DMS153 (cell line): ENCODE measurements at regions not wholly inside any gene's neighbourhood (a gene's known extent, or its start where the extent isn't known, plus 50 kb on each side); places are given as distances from the start of the nearest gene placed in this dataset.

Experiments
- DNase-seq: peaks from one replicate; lab custom pipeline; 2025; lab: John Stamatoyannopoulos, UW

DNA sequence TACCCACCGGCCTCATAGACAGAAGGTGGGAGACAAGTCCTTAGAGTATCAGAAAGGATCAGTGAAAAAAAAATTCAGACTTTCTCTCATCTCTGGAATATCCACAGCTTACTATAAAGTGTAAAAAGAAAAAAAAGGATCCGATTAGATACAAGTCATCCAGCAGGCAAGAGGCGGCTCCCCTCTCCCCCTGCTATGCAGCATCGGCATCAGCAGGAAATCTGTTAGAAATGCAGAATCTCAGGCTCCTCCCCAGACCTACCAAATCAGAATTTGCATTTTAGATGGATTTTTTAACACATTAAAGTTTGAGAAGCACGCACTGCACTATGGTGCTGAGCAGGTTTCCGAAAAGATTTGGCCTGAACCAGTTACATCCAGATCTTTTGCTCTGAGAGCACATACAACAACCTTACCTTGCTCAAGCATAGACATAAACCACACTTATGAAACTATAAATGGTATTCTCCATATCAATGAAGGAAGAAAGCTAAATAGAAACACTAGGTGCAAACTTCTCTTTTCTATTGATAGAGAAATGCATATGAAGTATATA is 117.0 kb upstream of the POU3F2 start:
- no peak for DNase-seq

DNA sequence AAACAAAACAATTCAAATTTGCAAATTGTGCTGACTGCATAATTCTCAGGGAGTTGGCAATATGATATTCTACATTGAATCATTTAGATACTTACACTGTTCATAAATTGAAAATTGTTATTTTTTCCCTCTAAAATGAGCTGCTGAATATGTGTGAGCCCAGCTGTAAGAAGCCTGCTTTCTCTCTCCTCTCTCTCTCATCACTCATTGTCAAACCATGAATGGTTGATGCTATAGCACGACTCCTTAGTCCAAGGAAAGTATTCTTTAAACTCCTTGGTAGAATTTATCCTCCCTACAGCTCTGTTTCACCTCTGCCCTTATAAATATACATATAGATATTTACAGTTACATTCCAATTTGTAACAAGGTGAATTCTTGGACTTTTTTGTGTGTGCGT is 116.4 kb upstream of the POU3F2 start:
- DNase-seq = no peak

- no peak for DNase-seq
These were observed 109.8 kb upstream of the POU3F2 start for GRCh38 chr6:98724537-98724936.

GRCh38 chr6:98747273-98747672 is 87.1 kb upstream of the POU3F2 start:
- DNase-seq = no peak

- no peak for DNase-seq
These were observed 86.4 kb upstream of the POU3F2 start for GRCh38 chr6:98747960-98748359.

- no peak for DNase-seq
These were observed 74.9 kb upstream of the POU3F2 start for GRCh38 chr6:98759459-98759858.

DNA sequence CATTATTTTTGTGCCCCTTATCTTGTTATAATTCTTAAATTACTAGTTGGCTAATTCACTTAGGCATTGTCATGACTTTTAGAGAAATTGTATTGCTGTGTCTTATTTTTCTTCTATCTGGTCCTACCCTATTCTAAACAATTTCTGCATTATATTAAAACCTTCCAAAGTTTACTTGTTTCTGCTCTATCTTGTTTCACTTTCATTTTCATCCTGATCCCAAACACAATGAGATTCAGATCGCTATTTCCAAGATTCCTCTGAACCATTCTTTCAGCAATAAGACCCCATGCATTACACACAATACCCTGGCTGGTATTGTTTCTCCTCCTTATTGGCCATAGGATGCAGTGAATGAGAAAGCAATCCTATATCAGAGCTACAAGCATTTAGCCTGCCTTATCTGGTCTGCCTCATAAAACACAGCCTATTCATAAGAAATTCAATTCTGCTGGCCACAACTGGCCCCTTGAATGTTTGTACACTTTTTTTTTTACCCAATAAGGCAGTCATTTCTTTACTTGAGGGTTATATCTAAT is 69.9 kb upstream of the POU3F2 start:
- DNase-seq = no peak

GRCh38 chr6:98769546-98769945 is 64.8 kb upstream of the POU3F2 start:
- peak; percentile 26 for DNase-seq

GRCh38 chr6:98775205-98775604 is 59.2 kb upstream of the POU3F2 start:
- peak; percentile 7 for DNase-seq

DNA sequence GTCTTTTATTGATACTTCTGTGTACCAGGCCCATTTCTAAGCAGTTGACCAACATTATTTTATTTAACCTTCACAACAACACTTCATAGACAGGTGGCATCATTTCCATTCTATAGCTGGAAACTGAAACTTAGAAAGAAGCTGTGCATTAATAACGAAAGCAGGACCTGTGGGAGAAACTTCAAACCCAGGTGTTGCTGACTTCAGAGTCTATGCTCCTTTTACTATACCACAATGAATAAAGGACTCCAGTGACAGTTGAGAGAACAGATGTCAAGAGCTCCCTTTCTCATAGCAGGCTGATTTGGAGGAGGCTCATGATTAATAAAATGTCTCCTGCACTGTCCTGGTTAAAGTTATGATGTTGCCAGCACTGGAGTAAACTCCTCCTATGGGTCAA is 56.6 kb upstream of the POU3F2 start:
- DNase-seq = no peak

DNA sequence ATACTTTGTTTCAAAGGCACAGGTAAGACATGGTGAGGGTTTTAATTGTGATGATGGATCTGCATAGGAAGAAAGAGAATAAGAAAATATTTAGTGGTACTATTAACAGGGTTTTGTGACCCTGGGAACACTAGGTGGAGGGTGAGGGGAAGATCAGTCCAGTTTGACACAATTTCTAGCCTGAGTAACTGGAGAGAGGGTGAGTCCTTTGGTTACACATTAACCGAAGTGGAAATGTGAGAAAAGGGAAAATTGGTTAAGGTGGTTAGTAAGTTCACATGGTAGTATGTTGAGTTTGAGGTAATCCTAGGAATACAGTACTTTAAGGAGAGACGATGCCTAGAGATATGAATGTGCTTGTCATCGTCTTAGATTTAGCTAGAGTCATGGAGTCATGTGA is 54.8 kb upstream of the POU3F2 start:
- no peak for DNase-seq

GRCh38 chr6:98782772-98783171 is 51.6 kb upstream of the POU3F2 start:
- no peak for DNase-seq

DNA sequence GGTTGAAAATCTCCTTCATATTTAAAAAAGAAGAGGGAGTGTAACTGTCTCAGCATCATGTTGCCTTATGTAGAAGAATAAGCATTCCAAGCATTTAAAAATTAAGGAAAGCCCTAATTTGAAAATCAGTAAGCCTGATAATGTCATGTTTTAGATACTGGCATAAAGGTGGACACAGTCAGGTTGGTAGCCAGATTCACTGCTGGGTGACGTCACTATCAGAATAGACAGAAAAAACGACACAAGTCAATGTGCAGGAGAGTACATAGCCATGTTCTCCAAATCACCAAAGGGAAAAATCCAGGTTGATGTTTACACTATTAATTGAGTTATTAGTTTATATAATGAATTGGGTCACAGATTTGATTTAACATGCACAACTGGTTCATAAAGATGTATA is 50.8 kb upstream of the POU3F2 start:
- DNase-seq = no peak
